ENCODE measurements at regions not wholly inside any gene's neighbourhood (a gene's known extent, or its start where the extent isn't known, plus 50 kb on each side); places are given as distances from the start of the nearest gene placed in this dataset.

DNA sequence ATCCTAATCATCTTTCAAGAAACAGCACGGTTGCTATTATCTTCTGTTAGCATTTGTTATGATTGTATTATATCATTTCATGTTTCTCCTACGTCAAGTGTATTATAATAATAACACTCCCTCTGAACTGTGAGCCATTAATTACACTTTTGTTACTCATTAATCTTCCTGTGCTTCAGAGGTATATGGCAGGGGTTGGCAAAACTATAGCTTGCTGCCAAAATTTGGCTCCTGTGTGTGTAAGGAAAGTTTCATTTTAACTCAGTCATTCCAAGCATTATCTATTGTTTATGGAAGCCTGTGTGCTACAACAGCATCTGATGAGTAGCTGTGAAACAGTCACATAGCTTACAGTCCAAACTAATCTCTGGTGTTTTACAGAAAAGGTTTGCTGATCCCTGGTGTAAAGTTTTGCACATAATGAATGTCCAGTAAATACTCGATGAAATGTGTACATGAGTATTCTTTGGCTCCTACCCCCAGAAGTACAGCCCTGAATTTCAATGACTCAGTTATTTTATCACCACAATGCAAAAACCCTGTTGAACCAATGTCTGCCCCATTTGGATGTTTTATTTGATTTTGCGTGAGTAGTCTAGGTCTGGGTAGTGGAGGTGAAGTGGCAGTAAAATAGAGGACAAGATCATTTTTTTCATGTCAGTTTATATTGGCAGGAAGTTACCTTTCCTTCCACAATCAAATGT is 648.2 kb downstream of the MAT2B start:
- ATAC-seq: no peak
- no peaks in the 10 kb centered on the region for H3K36me3 ChIP-seq
- TF ChIP-seq, protein P1, sequence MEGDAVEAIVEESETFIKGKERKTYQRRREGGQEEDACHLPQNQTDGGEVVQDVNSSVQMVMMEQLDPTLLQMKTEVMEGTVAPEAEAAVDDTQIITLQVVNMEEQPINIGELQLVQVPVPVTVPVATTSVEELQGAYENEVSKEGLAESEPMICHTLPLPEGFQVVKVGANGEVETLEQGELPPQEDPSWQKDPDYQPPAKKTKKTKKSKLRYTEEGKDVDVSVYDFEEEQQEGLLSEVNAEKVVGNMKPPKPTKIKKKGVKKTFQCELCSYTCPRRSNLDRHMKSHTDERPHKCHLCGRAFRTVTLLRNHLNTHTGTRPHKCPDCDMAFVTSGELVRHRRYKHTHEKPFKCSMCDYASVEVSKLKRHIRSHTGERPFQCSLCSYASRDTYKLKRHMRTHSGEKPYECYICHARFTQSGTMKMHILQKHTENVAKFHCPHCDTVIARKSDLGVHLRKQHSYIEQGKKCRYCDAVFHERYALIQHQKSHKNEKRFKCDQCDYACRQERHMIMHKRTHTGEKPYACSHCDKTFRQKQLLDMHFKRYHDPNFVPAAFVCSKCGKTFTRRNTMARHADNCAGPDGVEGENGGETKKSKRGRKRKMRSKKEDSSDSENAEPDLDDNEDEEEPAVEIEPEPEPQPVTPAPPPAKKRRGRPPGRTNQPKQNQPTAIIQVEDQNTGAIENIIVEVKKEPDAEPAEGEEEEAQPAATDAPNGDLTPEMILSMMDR (IDR thresholded peaks at IDR 0.05 in 4 of 5, conservative IDR thresholded peaks at IDR 0.05 in 1 of 5): no peak
- no peak for TF ChIP-seq POLR2A (IDR thresholded peaks at IDR 0.05)
- in situ Hi-C loops (cut with MboI; ENCODE audit: low sequenced_read_pairs in 4 of 4): no loop called here
- no peak overlapping the region for H3K4me3 ChIP-seq
- DNase-seq: no peak
- H3K27ac ChIP-seq: no peak overlapping the region
- H3K4me1 ChIP-seq: no peaks in the 10 kb centered on the region
- intact Hi-C loops (cut with DNase I; ENCODE audit: low total_unique reads): no loop called here
- H3K9me3 ChIP-seq: no peaks in the 10 kb centered on the region
- no peaks in the 10 kb centered on the region for H3K27me3 ChIP-seq

DNA sequence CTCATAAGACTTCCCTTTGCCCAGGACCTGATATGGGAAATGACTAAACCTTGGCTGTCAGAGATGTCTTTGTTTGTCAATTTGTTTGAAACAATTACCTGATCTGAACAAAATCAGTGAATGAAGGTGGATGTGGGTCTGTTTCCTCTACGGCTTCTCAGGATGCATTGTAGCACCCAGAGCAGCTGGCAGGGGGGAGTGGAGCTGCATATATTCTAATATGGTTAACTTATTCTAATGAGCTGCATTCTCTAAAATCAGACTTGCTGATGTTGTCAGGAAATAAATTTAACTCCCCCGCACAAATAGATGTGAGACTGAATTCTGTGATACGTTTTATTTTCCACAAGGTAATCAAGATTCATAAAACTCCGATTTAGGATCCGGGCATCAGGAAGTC is 665.4 kb downstream of the MAT2B start:
- no peaks in the 10 kb centered on the region for H3K36me3 ChIP-seq
- H3K27me3 ChIP-seq: no peaks in the 10 kb centered on the region
- no peak overlapping the region for H3K27ac ChIP-seq
- TF ChIP-seq, protein P1 (IDR thresholded peaks at IDR 0.05 in 4 of 5, conservative IDR thresholded peaks at IDR 0.05 in 1 of 5): no peak
- no peak for TF ChIP-seq POLR2A (IDR thresholded peaks at IDR 0.05)
- in situ Hi-C loops (cut with MboI; ENCODE audit: low sequenced_read_pairs in 4 of 4): no loop called here
- no peaks in the 10 kb centered on the region for H3K9me3 ChIP-seq
- DNase-seq (no peak), ATAC-seq (no peak)
- H3K4me3 ChIP-seq: no peak overlapping the region
- intact Hi-C loops (cut with DNase I; ENCODE audit: low total_unique reads): no loop called here
- no peaks in the 10 kb centered on the region for H3K4me1 ChIP-seq

DNA sequence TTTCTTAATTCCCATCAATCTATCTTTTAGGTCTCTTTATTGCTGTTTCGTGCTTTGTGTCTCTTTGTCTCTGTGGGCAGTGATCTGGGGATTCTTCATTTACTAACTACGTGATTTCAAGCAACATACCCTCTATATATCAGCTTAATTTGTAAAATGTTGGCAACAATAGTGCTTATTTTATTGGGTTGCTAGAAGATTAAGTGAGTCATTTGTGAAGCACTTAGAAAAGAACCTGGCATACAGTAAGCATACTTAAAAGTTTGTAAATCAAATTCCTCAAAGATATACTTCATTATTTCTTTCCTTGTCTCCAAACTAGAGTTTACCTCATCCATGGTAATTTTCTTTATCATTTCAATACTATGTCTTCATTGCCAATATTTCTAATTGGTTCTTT is 669.7 kb downstream of the MAT2B start:
- Histone ChIP-seq H3K9me3 (no peaks in the 10 kb centered on the region), H3K4me1 (no peaks in the 10 kb centered on the region), H3K36me3 (no peaks in the 10 kb centered on the region), H3K27me3 (no peaks in the 10 kb centered on the region), H3K4me3 (no peak overlapping the region), H3K27ac (no peak overlapping the region)
- DNase-seq (no peak), ATAC-seq (no peak)
- no peak for TF ChIP-seq POLR2A (IDR thresholded peaks at IDR 0.05)
- TF ChIP-seq, protein P1 (IDR thresholded peaks at IDR 0.05 in 4 of 5, conservative IDR thresholded peaks at IDR 0.05 in 1 of 5): no peak
- intact Hi-C loops (cut with DNase I; ENCODE audit: low total_unique reads) (no loop called here), in situ Hi-C loops (cut with MboI; ENCODE audit: low sequenced_read_pairs in 4 of 4) (no loop called here)

DNA sequence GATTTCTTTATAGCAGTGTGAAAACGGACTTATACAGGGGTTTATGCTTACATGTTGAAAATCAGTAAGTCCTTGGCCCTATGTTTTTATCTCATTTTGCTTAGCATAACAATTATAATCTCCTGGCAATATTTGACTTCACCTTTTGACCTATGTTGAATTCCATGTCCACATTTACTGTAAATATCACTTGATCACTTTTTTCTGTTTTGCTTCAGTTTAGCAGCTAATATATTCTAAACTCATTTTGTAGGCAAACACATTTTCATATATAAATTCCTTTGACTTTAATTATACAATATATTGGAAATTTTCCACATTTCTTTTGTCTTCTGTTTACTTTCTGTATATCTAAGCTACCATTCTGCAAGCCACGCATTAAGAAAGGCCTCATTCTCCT is 674.0 kb downstream of the MAT2B start:
- Histone ChIP-seq H3K36me3 (no peaks in the 10 kb centered on the region), H3K27me3 (no peaks in the 10 kb centered on the region), H3K9me3 (no peaks in the 10 kb centered on the region), H3K4me1 (no peaks in the 10 kb centered on the region), H3K4me3 (no peak overlapping the region), H3K27ac (no peak overlapping the region)
- no peak for ATAC-seq
- intact Hi-C loops (cut with DNase I; ENCODE audit: low total_unique reads): no loop called here
- TF ChIP-seq POLR2A (IDR thresholded peaks at IDR 0.05): no peak
- TF ChIP-seq, protein P1 (IDR thresholded peaks at IDR 0.05 in 4 of 5, conservative IDR thresholded peaks at IDR 0.05 in 1 of 5): no peak
- in situ Hi-C loops (cut with MboI; ENCODE audit: low sequenced_read_pairs in 4 of 4): no loop called here
- DNase-seq: no peak

DNA sequence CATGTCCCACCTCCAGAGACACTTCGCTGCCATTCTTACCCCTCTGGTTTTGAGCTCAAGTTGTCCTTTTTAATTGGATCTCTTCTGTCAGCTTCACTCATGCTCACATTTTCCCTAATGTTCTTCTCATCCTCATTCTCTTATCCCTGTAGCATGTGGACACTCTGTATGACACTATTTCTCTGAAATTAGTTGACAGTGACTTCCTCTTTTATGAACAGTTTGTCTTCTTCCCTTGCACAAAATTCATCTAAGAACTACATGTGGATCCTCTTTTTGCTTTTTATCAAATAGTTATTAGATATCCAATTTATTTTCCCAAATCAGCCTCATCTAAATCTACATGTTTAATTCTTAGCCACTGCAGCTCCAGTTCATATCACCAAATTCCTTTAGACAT is 676.2 kb downstream of the MAT2B start:
- Histone ChIP-seq H3K36me3 (no peaks in the 10 kb centered on the region), H3K27me3 (no peaks in the 10 kb centered on the region), H3K9me3 (no peaks in the 10 kb centered on the region), H3K4me3 (no peak overlapping the region), H3K4me1 (no peaks in the 10 kb centered on the region), H3K27ac (no peak overlapping the region)
- no peak for TF ChIP-seq POLR2A (IDR thresholded peaks at IDR 0.05)
- TF ChIP-seq, protein P1 (IDR thresholded peaks at IDR 0.05 in 4 of 5, conservative IDR thresholded peaks at IDR 0.05 in 1 of 5): no peak
- no peak for DNase-seq
- ATAC-seq: no peak
- in situ Hi-C loops (cut with MboI; ENCODE audit: low sequenced_read_pairs in 4 of 4): no loop called here
- intact Hi-C loops (cut with DNase I; ENCODE audit: low total_unique reads): no loop called here

Data from gastrocnemius medialis (tissue), 4 donors.